HG03175 (cell line): ENCODE measurements at regions not wholly inside any gene's neighbourhood (a gene's known extent, or its start where the extent isn't known, plus 50 kb on each side); places are given as distances from the start of the nearest gene placed in this dataset.
"Not testable (repeated sequence)": the region's sequence is repeated elsewhere in the genome, so short reads cannot be mapped to it uniquely, and the experiment has no call there.

Experiments
- ATAC-seq: cut with Tn5 transposase; IDR thresholded peaks from one replicate; pipeline ENCODE4 v1.9.1; 2021; ENCODE audit warnings: mild to moderate bottlenecking, moderate library complexity; ENCODE audit not compliant: unreplicated experiment

DNA sequence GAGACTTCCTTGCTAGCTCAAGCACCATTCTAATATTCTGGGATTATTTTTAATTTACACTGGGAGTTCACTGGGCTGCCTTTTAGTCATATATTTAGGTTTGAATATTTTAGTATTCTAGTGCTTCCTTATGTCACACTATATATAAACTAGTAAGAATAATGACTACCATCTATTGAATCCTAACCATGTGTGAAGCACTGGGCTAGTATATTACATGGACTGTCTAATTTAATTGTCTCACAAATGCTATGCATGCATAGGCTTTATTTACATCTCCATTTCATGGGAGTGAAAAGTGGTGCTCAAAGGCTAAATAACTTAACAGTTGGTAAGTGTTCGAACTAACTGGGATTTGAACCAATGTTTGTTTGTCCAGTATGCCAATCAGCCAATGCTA, 272.4 kb downstream of the RND3 start:
- no peak for ATAC-seq

DNA sequence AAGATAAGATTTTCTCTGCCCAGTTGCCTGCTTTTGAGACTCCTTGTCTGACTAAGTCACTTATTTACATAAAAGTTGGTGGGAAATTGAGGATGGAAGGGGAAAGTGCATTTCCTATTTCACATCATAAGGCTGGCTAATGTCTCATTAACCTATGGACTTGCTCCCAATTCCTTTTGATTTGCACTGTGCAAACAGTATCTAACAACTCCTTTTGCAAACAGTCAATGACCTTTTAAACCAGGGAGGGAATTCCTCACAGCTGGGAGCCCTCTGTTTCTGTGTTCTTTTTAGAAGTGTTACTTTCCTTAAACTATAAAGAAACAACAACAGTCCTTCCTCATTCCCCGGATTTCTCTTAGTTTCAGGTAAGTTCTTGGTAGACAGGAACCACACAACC, 272.8 kb downstream of the RND3 start:
- ATAC-seq = no peak

DNA sequence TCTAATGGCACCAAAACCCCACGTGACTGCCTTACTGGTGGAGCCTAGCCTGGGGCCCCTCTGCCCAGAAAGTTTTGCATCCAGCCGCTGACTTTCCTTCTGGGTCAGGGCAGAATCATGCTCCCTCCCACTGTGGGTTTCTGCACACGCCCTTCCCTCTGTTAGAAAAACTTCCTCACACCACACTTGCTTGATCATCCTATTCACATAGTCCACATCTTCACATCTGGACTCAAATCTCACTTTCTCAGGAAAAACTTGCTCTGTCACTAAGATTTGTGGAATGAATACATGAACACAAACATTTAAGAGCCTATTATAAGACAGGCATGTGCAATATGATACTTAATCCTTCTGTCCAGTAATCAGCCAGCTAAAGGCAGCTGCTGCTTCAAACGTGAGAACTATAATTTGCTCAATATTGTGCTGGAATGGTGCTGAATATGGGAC, 274.7 kb downstream of the RND3 start:
- ATAC-seq = no peak

DNA sequence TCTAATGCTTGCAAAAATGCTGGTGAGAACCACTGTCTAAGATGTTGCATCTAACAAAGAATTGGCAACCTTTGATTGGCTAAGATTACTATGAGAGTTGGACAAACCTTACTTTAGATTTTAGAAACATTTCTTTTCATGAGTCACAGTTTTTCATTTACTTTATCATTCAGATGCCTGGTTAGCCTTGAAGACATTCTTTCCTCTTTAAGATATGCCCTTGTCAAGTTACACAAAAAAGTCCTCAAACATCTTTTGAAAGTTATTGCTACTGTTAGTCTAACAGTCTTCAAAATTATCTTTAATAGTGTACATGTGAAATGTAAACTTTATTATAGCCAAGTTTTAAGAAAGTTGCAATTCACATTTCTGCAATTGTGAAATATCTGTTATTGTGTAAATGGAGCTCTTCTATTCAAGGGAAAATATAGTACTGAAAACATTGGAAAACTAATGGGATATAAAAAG, 276.3 kb downstream of the RND3 start:
- ATAC-seq = no peak

DNA sequence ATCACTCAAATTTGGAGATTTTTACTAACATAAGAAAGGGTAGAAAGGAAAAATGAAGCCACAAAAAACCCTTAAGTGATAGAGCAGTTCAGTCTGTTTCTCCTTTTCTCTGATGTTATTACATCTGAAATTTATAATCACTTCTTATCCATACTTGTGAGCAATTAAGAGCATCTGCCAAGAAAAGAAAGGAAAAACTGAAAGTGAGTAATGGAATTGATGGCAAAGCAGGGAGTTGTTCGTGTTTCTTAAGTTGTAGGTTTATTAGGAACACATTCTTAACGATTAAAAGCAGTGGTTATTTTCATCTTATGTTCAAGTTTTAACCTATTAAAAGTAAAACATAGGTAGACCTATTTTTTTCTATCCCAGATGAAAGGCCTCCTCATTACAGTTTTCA, 277.7 kb downstream of the RND3 start:
- ATAC-seq = no peak

DNA sequence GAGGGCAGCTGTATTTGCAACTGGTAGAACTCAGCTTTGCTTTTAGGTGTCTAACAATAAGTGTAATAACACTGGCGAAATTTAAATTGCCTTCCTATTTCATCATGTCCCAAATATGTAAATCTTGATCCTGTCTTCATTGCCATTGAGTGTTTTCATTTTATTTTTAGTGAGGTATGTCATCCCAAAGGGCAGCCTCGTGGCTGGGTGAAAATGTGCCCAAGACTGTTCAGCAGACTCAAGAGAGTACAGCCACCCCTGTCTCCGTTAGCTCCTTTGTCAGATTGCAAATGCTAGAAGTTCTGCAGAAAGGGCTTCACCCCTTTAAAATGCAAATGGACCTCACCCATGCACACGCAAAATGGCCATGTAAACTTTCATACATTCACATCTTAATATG, 278.8 kb downstream of the RND3 start:
- ATAC-seq = no peak

DNA sequence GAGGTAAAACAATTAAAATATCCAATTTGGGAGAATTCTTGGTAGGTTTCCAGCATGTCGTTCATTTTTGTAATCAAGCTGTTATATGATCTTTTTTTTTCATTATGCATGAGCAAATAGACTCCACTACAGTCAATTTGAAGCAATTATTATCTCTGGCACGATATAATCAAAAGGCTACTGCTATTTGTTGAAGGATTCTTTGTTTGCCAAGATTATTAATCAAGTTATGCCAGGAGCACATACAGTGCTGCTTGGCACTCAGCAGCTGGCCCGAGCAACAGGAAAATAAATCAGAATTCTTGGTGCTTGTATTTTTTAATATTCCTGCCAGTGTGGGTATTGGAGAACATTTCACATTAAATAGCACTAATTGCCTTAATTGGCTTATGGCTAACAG, 279.5 kb downstream of the RND3 start:
- ATAC-seq = no peak

DNA sequence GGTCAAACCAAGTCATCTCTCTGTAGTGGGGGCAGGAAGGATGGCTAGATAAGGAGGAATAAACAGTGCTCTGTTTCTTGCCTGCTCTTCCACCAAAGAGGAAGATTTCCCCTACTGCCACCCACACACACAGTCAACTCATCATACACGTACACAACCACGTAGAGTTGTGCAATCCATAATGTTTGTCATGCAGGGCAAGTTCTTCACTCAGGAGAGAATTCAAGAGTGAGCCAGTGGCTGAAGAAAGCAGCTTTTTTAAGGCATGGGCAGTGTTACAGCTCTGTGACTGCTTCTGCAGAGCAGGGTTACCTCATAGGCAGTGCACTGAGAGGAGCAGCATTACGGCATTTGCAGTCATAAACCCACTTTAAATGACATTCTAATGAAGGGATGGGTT, 283.0 kb downstream of the RND3 start:
- ATAC-seq = no peak

DNA sequence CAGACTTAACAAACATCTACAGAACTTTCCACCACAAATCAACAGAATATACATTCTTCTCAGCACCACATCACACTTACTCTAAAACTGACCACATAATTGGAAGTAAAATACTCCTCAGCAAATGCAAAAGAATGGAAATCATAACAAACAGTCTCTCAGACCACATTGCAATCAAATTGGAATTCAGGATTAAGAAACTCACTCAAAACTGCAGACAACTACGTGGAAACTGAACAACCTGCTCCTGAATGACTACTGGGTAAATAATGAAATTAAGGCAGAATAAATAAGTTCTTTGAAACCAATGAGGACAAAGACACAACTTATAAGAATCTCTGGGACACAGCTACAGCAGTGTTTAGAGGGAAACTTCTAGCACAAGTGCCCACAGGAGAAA, 292.7 kb downstream of the RND3 start:
- not testable (repeated sequence) for ATAC-seq

DNA sequence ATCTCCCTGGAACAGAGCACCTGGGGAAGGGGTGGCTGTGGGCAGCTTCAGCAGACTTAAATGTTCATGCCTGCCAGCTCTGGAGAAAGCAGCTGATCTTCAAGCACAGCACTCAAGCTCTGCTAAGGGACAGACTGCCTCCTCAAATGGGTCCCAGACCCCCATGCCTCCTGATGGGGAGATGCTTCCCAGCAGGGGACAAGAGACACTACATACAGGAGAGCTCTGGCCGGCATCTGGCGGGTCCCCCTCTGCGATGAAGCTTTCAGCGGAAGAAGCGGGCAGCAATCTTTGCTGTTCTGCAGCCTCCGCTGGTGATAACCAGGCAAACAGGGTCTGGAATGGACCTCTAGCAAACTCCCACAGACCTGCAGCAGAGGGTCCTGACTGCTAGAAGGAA, 294.8 kb downstream of the RND3 start:
- ATAC-seq = no peak

DNA sequence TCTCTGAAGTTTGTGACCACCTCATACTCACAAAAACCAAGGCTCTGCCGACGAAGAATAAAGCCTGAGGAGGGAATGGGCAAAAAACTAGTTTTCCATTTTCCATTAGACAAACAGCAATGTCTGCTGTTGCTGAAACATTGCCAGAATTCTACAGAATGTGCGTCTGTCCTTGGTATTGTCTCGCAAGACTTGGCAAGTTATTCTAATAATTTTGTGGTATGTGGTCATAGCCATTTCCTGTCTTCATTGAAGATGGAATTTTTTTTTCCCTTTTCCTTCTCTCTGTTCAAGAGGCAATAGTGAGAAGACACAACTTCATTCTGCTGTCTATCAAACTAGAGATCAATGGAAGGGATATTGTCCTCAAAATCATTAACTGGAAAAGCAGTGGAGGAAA, 296.1 kb downstream of the RND3 start:
- ATAC-seq = no peak

DNA sequence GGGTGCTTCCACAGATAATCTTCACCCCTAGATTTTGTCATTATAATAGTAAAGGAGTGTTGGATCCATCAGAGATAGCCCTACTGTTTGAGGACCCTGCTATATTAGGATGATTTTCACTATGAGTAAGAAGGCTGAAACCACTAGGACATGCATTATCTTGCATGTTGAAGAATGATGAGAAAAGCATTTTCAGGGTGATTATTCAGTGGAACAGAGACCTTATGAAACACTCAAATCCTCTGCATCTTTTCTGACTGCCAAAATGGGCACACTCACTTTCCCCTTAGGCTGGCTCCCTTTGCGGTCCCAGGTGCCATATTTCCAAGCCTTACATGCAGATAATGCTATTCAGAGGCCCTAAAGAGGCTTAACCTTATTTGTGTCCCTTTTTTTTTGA, 296.9 kb downstream of the RND3 start:
- no peak for ATAC-seq

DNA sequence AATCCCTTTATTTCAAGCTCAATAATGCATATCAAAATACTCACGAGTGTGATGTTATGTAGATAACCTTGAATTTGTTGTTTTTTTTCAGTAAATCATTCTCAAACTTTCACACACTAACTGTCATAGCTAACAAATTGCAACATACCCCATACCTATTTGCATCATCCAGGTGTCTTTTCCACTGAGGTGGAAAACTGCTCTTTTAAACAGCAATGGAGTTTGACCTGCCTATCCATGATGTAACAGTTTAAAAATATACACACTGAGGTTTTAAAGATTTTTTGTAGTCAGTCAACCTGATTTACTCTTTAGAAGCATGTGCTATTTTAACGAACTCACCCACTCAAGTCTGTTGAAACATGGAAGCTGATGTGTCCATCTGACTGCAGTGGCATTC, 298.7 kb downstream of the RND3 start:
- ATAC-seq = no peak

DNA sequence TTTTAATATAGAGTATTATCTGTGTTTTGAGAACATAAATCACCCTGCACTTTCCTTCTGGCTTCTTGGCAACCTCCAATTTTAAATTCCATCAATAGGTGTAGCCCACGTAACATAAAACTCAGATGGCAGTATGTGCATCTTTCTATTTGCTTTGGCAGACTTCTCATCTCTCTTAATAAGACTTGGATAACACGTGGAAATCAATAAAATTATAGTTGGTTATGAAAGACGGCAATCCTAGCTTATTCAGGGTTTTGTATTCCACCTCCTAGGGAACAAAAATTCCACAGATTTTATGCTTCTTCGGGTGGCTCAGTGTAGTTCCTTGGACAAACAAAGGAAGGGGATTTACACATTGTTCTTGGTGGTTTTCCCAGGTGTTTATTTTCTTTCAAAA, 299.3 kb downstream of the RND3 start:
- ATAC-seq = no peak

DNA sequence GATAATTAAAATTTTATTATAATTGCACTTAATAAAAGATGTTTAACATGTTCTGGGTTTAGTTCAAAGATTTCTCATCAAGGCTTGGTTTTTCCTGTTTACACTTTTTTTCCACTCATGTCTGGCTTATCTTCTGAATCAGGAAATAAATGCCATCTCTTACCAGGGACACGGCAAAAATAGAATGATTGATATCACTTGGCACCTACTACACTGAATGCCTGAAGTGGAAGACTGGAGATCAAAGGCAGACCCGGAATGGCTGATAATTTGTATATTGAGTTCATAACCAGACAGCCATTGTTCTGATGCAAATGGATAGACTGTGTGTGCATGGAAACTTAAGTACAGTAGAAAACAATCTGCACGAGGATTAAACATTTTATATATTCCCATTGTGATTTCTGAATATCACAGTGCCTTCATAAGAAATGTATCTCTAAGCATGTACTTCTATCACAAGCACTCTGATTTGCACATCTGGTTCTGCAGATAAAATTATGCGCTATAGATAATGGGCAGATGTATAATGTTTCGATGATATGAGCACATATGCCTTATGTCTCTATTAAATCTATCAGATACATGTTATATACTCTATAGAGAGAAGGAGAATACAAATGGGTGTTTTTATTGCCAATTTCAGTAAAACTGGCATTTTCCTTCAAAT, 304.8 kb downstream of the RND3 start:
- no peak for ATAC-seq

DNA sequence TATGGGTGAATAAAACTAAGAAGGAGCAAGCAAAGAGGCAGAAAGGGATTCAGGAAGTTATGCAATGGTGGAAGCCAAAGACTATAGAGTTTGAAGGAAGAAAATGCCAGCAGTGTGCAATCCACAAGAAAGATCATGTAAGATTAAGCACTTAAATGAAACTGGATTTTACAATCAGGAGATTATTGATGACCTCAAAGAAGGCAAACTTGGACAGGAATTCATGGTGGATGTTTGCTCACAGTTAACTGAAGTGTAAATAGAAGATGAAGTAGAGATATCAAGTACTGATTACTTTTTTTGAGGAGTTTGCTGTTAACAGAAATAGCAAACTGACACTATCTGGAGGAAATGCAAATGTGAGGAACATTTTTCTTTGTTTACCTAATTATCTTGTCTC, 308.9 kb downstream of the RND3 start:
- ATAC-seq = no peak

DNA sequence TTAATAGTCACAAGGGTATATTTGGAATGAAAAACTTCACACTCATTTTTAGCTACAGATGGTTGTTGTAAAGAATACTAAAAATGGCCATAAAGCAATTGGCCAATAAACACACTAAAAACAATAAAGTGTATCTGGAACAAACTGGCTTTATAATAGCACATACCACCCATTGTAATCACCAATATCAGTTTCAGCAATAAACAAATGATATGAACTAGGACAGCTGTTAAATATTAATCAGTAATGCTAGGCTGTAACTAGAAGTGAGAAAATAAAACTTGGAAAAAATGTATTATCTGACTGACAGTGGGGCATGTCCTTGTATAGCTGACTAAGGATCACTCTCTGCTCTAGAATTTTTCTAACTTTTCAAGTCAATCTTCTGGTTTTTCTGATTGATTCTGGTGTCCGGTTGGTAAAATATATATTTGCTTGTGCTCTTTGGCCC, 312.5 kb downstream of the RND3 start:
- no peak for ATAC-seq

DNA sequence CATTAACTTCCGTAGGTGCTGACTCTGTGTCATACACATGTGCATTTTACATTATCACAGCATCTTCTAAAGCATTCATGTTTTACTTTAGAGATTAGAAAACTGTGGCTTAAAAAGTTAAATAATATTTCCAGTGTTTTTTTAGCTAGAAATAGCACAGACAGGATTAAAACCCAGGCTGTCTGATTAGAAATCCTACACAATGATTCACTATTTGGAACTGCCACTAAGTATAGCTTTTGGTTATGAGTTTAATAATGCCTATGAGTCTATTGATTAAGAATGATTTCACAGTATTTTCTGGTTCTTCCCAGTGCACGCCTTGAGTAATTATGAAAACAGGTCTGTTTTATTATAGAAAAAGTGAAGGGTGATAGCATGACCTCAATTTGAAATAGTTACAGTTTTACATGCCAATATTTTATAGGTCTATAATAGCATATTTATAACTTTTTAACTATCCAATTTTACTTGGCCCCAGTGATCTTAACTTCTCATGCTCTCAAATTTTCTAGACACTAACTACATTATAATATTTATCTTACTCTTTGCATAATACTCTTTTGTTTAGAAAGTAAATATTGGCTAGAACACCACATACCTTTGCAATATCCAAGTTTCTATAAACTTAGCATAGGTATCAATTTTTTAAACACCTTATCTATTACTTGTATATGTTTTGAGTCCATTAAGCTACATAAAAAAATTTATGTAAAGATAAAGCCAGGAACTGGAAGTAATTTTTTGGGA, 313.2 kb downstream of the RND3 start:
- no peak for ATAC-seq

DNA sequence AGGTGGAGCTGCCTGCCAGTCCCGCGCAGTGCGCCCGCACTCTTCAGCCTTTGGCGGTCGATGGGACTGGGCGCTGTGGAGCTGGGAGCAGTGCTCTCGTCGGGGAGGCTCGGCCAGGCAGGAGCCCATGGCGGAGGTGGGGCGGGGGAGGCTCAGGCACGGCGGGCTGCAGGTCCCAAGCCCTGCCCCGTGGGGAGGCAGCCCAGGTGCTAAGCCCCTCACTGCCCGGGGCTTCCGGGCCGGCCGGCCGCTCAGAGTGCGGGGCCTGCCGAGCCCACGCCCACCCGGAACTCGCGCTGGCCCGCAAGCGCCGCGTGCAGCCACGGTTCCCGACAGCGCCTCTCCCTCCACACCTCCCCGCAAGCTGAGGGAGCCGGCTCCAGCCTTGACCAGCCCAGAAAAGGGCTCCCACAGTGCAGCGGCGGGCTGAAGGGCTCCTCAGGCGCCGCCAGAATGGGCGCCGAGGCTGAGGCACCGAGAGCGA, 316.4 kb downstream of the RND3 start:
- no peak for ATAC-seq

DNA sequence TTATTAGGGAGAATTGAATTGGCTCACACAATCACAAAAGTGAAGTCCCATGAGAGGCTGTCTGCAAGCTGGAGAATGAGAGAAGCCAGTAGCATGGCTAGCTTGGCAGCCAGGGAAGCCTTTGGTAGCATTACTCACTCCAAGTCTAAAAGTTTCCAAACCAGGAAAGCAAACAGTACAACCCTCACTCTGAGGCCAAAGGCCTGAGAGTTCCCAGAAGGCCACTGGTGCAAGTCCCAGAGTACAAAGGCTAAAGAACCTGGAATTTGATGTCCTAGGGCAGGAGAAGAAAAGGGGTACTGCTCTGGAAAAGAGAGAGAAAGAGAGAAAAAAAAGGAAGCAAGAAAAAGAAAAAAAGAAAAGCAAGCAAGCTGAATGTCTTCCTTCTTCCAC, 318.2 kb downstream of the RND3 start:
- ATAC-seq = no peak

DNA sequence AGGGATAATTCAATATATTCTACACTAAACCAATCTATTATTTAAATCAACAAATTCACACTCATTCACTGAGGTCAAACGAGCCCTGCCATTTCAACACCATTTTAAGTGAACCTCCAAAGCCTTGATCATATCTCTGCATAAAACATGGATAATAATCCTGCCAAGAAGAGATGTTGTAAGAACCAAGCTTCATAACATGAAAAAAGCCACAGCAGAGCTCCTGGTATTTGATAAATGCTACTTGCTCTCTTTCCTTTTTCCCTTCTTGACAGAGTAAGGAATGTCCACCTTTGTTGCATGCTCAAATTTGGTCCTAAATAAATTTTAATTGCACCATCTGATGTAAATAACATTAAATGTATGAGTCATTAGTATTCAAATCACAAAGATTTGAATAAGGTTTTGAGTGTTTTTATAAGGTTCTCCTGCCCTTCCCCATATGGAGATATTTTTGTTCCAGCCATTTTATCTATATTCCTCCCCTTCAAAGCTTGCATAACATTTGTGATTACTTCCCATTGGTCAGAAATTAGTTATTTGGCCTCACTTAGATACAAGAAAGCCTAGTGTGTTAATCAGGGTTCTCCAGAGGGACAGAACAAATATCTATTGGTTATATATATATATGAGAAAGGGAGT, 318.8 kb downstream of the RND3 start:
- no peak for ATAC-seq

DNA sequence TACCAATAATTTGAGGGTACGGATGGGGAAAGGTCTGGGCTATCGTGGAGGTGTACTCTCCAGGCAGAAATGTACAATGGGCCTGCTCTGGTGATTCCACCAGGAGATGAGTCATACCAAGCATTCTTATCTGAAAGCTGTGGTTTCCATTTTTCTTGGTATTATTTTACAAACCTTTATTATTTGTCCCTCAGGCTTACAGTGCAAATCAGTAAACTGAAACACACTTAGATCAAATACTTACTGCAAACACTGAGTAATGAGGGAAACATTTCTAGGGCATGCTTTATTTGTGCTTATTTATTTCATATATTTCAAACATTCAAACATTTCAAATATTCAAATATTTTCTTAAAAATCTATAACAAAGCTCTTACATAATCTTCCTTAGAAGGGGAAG, 319.8 kb downstream of the RND3 start:
- peak; percentile 95 for ATAC-seq
